HK-2 (cell line): ENCODE measurements at regions not wholly inside any gene's neighbourhood (a gene's known extent, or its start where the extent isn't known, plus 50 kb on each side); places are given as distances from the start of the nearest gene placed in this dataset.

Experiments
- DNase-seq: peaks from one replicate; pipeline ENCODE4 v3.0.0-alpha.2; 2018; ENCODE audit not compliant: unreplicated experiment

DNA sequence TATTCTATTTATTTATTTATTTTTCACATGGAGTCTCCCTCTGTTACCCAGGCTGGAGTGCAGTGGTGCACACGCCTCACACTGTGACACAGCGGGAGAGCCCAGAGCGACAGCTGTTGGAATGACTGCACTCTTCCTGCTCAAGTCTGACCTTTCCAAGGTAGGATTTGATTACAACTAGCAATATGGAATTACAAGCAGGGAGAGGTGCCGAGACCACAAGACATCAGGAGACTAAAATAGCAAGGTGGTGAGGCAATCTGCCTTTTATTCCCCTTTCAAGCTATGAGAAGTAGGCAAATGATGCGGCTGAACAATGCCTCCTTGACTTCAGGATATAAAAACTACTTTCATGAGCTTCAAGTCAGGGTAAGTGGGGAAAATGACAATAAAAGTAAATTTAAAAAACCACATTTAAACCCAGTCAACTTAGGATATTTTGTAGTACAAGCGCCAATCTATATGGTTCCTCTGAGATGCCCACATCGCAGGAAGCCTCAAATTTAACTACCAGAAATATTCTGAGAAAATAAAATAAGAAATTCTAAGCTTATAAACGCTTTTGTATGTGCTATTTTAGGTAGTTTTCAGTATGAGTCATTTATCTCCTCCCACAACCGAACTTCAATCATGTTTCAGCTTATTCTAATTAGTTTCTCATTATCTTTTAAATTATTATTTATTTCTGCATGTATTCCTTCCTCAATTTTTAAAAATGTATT, 146.9 kb upstream of the SGK1 start:
- peak; percentile 22 for DNase-seq

GRCh38 chr6:134458857-134459657, 141.1 kb upstream of the SGK1 start:
- DNase-seq: no peak

DNA sequence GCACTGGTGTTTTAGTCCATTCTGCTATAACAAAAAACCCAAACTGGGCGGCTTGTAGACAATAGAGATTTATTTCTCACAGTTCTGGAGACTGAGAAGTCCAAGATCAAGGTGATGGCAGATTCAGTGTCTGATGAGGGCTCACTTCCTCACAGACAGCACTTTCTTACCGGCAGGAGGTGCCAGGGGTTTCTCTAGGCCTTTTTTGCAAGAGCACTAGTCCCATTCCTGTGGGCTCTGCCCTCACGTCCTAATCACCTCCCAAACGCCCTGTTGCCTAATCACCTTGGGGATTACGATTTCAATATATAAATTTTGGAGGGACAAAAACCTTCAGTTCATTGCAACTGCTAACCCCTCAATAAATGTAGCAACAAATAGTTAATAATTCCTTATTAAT, 140.0 kb upstream of the SGK1 start:
- no peak for DNase-seq

DNA sequence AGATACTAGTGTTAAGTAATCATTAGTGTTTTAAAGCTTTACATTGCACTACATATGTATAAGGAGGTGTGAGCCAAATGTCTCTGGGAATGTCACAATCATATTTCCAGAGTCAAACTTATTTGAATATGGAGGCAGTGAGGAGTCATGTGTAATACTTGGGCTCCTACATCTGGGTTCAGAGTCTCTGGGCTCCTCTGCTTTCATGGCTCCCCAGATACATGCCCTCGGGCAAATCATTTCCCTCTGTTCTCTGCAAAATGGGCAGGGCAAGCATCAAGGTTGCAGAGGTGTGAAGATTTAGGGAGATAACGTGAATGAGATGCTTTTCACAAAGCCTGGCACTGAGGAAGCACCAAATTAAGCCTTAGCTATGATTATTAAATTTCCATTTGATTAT, 138.3 kb upstream of the SGK1 start:
- no peak for DNase-seq

DNA sequence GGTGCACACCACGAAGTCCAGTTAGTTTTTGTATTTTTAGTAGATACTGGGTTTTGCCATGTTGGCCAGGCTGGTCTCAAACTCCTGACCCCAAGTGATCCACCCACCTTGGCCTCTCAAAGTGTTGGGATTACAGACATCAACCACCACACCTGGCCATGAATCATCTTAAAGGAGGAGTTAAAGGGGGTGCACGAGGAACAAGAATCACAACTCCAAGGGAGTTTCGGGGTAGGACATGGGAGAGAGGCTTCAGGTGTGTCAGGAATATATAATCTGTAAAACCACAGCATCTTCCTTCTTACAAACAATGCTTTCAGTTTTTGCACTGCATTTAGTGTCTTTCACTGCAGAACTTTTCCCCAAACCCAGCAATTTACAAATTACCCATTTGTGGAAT, 137.4 kb upstream of the SGK1 start:
- DNase-seq: no peak

GRCh38 chr6:134454794-134455193, 136.9 kb upstream of the SGK1 start:
- DNase-seq: no peak

DNA sequence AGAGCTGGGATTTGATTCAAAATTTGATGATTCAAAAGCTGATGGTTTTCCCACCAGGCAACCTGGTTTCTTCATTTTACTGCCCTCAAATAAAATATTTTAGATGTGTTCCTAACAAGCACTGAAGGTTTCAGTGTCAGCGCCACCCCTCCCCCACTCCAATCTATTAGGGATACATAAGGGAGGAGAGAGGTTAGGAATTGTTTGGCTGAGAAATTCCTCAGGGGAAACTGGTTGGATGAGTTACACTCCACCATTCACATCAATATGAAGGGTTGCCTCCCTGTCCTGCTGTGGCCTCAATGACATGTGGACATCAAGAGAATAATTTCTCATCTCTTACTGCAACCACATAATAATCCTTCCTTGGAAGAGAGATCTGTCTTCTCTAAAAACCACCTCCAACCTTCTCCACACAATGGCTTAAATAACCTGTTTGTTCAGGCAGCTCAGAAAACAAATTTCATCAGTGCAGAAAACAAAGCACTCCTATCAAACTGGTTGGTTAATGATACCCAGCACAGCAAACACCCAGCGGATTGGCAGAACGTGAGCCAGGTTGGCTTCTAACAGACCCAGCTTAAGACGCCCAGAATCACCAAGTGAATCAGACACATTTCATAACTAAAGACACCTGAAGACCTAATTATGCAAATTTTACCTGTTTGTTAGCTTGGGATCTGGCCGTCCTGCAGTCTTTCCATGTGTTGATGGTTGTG, 136.0 kb upstream of the SGK1 start:
- DNase-seq: no peak

- no peak for DNase-seq
Measured at GRCh38 chr6:134452906-134453305, 135.0 kb upstream of the SGK1 start.

DNA sequence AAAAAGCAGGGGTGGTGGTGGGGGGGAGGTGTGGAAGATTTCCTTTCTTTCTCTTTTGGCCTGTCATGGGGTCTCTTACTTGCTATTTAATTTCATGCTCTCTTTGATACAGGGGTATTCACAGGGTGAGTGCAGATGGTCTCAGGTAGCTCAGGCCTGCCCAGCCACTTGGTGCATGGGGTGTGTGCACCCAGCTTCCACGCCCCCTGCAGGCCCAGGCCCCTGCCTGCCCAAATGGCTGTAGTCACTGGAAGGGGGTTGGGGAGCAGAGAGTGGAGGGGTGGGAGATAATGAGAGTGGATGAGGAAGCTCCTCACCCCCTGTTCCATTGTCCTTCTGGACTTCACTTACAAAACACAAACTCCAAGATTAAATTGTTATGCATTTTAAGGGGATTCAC, 133.6 kb upstream of the SGK1 start:
- no peak for DNase-seq

- no peak for DNase-seq
Measured at GRCh38 chr6:134449781-134450180, 131.9 kb upstream of the SGK1 start.

DNA sequence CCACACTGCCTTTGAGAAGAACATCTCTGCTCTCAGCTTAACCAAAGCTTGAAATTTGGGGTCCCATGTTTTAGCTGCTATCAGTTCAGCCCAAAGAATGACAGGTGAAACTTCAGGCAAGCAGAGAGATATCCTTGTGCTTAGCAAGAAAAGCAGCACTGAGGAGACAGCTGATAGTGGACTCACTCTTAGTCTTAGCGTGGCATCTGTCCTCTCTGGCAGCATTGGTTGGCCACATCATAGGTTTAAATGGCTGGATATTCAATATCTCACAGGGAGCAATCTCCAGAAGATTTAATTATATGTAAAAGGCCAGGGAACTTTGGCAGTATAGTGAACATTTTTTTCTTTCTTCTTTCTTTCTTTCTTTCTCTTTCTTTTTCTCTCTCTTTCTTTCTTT, 131.1 kb upstream of the SGK1 start:
- DNase-seq: no peak

- DNase-seq: no peak
Measured at GRCh38 chr6:134447883-134448387, 130.0 kb upstream of the SGK1 start.

GRCh38 chr6:134447423-134447822, 129.5 kb upstream of the SGK1 start:
- no peak for DNase-seq

DNA sequence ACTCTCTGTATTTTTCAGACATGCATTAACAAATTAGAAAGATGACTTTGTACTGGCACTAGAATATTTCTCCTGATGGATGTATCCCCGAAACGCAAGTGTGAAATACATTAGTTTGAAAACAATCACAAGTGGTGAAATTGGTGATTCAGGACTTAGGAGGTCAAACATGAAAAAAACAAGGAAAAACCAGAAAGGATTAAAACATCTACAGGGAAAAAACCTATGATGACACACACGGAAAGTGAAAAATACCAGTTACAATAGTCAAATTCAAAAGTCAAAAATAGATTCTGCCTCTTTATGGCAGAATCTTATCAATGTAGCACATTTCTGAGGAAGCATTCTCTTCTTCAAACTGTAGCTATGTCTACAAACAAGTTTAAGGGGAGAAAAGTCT, 129.0 kb upstream of the SGK1 start:
- no peak for DNase-seq

DNA sequence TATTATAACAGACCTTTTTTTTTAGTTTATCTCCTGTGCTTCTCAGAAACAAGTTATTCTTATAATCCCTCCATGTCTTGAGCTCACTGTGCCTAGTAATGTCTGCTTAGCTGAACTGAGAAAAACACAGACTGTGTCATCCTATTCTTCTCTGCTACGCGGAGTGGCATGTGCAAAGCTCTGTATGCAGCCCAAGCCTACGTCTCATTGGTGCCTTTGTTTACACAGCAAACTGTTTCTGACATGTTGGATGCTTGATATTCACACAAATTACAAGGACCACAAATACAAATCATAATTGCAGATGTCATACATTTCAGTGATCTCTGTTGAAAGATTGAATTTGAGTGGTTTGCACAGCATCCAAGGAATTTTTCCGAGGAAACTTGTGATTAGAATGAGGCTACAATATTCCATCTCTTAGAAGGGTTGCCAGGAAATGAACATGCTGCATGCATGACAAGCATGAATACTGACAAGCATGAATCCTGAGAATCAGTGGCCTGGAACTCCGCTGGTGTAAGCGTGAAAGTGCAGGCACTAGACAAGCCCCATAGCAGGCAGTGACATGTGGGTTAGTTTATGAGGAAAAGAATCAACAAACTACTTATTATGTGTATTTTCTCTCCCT, 128.4 kb upstream of the SGK1 start:
- no peak for DNase-seq

DNA sequence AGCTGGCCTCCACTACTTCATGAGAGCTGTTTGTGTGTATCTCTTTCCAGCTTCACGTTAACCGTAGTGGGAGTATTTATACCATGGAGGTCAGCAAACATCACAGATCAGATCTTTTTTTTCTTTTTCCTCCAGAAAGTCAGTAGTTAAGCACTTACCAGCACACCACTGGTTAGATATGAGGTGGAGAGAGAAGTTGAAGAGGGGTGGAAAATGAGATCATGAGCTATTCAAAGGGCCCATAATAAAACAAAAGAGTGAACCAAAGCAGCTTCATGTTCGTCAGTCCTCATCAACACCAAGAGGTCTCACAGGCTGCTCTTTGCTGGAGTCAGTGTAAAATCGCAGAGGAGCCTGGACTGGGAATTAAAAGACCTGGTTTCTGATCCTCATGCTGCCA, 125.1 kb upstream of the SGK1 start:
- no peak for DNase-seq

DNA sequence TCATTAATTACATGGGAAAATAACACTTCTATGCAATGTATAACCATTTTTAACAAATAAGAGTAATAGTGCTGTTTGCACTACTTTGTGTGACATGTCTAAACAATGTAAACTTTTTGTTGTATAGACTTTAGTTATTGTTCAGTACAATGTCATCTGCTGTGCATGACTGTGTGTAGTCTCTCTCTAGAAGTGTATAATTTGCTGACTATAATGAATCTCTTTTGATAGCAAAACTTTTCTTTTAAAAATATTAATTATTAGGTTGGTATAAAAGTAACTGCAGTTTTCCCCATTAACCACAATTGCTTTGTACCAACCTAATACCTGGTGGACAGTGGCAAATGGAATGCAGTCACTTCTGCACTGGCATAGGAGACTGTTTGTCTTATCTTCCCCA, 124.2 kb upstream of the SGK1 start:
- DNase-seq: no peak

DNA sequence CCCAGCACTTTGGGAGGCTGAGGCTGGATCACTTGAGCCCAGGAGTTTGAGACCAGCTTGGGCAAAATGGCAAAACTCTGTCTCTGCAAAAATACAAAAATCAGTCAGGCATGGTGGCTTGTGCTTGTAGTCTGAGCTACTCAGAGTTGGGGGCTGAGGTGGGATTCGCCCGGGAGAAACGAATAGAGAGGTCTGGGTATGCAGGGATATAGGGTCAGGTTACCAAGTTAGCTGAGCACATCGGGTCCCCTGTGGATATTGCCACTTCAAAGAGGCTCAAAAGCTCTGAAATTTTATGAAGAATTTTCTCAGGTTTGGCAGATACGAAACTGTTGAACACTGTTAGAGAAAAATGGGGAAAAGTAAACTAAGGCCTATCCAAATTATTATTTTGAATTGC, 120.9 kb upstream of the SGK1 start:
- no peak for DNase-seq

DNA sequence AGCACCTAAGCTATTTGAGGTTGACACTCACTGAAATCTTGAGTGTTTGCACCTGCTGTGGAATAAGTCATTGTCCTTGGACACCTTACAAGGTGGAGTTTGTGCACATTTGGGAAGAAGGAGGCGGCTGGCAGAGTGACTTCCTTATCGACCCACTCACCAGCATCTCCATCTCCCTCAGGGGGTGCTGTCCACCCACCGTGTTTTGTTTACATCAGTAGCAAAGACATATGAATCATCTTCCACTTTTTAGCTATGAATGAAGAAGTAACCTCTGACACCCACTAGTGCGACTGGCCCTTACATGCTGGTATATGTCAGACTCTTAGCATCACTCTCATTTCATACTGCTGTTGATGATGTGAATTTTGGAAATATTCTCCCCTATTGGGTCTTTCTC, 119.5 kb upstream of the SGK1 start:
- no peak for DNase-seq

GRCh38 chr6:134436950-134437349, 119.0 kb upstream of the SGK1 start:
- DNase-seq: no peak

- peak; percentile 71 for DNase-seq
Measured at GRCh38 chr6:134436281-134436815, 118.4 kb upstream of the SGK1 start.

DNA sequence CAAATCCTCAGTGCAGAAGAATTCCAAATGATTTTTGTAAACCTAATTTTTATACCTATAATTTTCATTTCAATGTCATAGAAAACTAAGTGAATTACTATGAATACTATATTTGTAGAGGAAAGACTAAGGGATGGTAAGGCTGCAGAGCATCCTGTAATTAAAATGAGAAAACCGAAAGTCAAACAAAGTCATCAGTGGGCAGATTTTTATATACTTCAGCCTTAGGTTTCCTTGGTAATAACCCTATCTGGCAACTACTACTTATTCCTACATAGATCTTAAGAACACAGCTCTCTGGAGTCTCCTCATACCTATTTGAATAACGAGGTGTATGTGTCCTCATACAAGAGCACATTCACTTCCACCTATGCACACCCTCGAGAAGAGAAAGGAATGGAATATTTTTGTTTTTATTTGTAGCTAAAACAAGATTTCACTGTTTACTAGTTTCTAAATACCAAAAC, 117.9 kb upstream of the SGK1 start:
- no peak for DNase-seq
